ENCODE measurements at regions not wholly inside any gene's neighbourhood (a gene's known extent, or its start where the extent isn't known, plus 50 kb on each side); places are given as distances from the start of the nearest gene placed in this dataset.

- no peak for TF ChIP-seq CTCF (IDR thresholded peaks at IDR 0.05; ENCODE audit: low read depth, low read length)
- TF ChIP-seq POLR2A (IDR thresholded peaks at IDR 0.05; ENCODE audit: extremely low read depth, insufficient read length), result no peak
- TF ChIP-seq, protein P1, sequence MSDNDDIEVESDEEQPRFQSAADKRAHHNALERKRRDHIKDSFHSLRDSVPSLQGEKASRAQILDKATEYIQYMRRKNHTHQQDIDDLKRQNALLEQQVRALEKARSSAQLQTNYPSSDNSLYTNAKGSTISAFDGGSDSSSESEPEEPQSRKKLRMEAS (IDR thresholded peaks at IDR 0.05; ENCODE audit: low read depth, low read length), result no peak
These were observed 494.7 kb upstream of the FAM98A start for GRCh38 chr2:34093790-34094189.
